Bronchial epithelial cell (primary cell): ENCODE measurements at regions not wholly inside any gene's neighbourhood (a gene's known extent, or its start where the extent isn't known, plus 50 kb on each side); places are given as distances from the start of the nearest gene placed in this dataset.

Source experiments
- DNase-seq: peaks from one replicate; pipeline ENCODE4 v3.0.0-alpha.2; 2010; ENCODE audit warnings: low read depth
- FAIRE-seq: peaks from 2 replicates; lab custom pipeline; 2011; peaks lifted over from hg19 to GRCh38; lab: Jason Lieb, UNC
- H3K27me3 ChIP-seq: 2 replicates; pipeline ENCODE4 v1.5.1; 2011; ENCODE audit warnings: low read length; ENCODE audit not compliant: control insufficient read depth, insufficient read depth
- H3K36me3 ChIP-seq: 2 replicates; pipeline ENCODE4 v1.5.1; 2011; ENCODE audit warnings: low read length; ENCODE audit not compliant: control insufficient read depth, insufficient read depth
- H3K4me3 ChIP-seq: 2 replicates; pipeline ENCODE4 v1.5.1; 2011; ENCODE audit warnings: mild to moderate bottlenecking, low read depth, low read length, control low read depth
- CTCF ChIP-seq: IDR thresholded peaks from 2 replicates; pipeline ENCODE4 v1.5.1; 2011; ENCODE audit warnings: mild to moderate bottlenecking, moderate library complexity, low read length, control low read depth, inconsistent platforms; ENCODE audit not compliant: insufficient read depth, severe bottlenecking

DNA sequence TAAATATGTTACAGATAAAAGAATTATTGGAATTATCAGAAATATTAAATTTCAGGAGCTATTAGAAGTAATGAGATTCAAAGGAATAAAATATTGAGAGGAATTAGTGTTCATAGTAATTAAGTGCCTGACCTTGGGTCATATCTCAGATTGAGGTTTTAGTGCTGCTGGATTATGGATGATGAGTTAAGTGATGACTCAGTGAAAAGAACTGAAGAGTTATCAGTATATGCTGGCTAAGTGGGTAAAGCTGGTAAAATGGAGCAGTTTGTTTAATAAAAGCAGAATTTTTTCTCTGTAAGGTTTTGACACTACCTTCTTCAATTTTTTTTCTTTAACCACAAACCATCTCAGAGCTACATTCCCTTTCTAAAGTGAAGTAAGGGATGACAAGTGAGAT lies 206.7 kb downstream of the MANEA start:
- FAIRE-seq = no peak
- no peaks in the 10 kb centered on the region for H3K27me3 ChIP-seq
- no peaks in the 10 kb centered on the region for H3K36me3 ChIP-seq
- TF ChIP-seq CTCF = no peak
- H3K4me3 ChIP-seq = no peak overlapping the region
- DNase-seq = peak; percentile 5

DNA sequence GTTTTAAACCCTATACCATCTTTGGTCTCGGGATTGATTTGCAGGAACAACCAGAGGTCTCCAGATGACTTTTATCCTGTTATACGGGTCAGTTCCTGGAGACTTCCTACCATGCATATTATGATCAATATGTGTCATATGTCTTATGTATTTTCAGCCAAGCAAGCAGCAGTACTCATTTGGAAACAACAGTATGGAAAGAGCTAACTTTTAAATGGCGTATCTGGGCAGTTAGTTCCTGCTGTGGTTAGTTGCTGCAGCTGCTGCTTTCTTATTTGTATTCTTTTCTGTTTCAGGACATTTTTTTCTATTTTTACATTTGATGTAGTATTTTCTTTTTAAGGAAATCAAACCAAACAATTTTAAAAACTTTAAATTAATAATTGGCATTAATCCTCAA lies 207.5 kb downstream of the MANEA start:
- FAIRE-seq (no peak), DNase-seq (no peak)
- H3K36me3 ChIP-seq = no peaks in the 10 kb centered on the region
- H3K4me3 ChIP-seq = no peak overlapping the region
- TF ChIP-seq CTCF = no peak
- H3K27me3 ChIP-seq = no peaks in the 10 kb centered on the region

GRCh38 chr6:95785785-95786184 lies 208.4 kb downstream of the MANEA start:
- DNase-seq (no peak), FAIRE-seq (no peak)

GRCh38 chr6:95786802-95787201 lies 209.5 kb downstream of the MANEA start:
- H3K27me3 ChIP-seq = no peaks in the 10 kb centered on the region
- TF ChIP-seq CTCF = no peak
- H3K4me3 ChIP-seq = no peak overlapping the region
- DNase-seq (no peak), FAIRE-seq (no peak)
- no peaks in the 10 kb centered on the region for H3K36me3 ChIP-seq

More at GRCh38 chr6:95785785-95786184, 208.4 kb downstream of the MANEA start:
- Histone ChIP-seq H3K27me3 (no peaks in the 10 kb centered on the region), H3K36me3 (no peaks in the 10 kb centered on the region), H3K4me3 (no peak overlapping the region)
- no peak for TF ChIP-seq CTCF

DNA sequence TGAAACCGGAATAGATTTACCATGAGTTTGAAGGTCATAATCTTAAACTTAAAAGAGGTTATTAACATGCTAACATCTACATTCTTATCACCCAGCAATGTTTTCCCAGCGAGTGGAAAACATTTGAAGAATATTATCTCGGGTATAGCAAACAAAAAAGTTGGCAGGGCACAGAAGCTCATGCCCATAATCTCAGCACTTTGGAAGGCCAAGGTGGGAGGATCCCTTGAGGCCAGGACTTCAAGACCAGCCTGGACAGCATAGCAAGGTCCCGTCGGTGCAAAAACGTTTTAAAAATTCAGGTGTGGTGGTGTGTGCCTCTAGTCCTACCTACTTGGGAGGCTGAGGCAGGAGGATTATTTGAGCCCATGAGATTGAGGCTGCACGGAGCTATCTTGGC lies 213.5 kb downstream of the MANEA start:
- H3K27me3 ChIP-seq = no peaks in the 10 kb centered on the region
- DNase-seq (no peak), FAIRE-seq (no peak)
- no peak for TF ChIP-seq CTCF
- H3K36me3 ChIP-seq = no peaks in the 10 kb centered on the region
- no peak overlapping the region for H3K4me3 ChIP-seq

DNA sequence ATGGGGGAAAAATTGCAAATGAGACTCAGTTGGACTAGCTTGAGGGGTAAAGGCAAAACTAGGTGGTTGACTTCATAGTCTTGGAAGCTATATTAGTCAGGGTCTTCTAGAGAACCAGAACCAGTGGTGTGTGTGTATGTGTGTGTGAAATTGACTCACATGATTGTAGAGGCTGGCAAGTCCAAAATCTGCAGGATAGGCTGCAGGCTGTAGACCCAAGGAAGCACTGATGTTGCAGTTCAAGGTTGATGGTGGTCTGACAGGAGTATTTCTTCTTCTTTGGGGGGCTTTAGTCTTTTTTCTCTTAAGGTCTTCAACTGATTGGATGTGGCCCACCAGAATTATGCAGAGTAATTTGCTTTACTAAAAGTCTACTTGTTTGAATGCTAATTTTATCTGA lies 217.4 kb downstream of the MANEA start:
- Histone ChIP-seq H3K36me3 (no peaks in the 10 kb centered on the region), H3K4me3 (no peak overlapping the region), H3K27me3 (no peaks in the 10 kb centered on the region)
- DNase-seq (no peak), FAIRE-seq (no peak)
- TF ChIP-seq CTCF = no peak
